PC-9 (cell line): ENCODE measurements at regions not wholly inside any gene's neighbourhood (a gene's known extent, or its start where the extent isn't known, plus 50 kb on each side); places are given as distances from the start of the nearest gene placed in this dataset.
A peak's percentile ranks its signal among the peaks of the same experiment; 100 is the strongest.

Experiments used
- BruUV-seq: library from RNA; stranded (reverse); fragments of 400-500 nt; replicated peaks from 2 replicates; lab custom pipeline; 2021; lab: Mats Ljungman, UMichigan
- CTCF ChIA-PET: fragments of 300-600 bp; sonication (Branson Sonifier 250); formaldehyde crosslinking; loops from one replicate; lab custom pipeline; 2022; ENCODE audit warnings: antibody characterized with exemption; lab: Charles Lee
- POLR2A ChIA-PET: fragments of 300-600 bp; sonication (Branson Sonifier 250); formaldehyde crosslinking; loops from one replicate; lab custom pipeline; 2022; ENCODE audit warnings: antibody characterized with exemption; ENCODE audit not compliant: unreplicated experiment; lab: Charles Lee
- DNase-seq, 2 experiments: peaks; one replicate each; pipeline versions ENCODE4 v3.0.0 to v3.0.0-alpha.2; 2015 to 2022; ENCODE audit warnings: mixed read lengths in 1 of 2
- H2AFZ ChIP-seq: fragments of 200-600 bp; sonication (generic); 2 replicates; pipeline ENCODE4 v1.8.1; 2017; ENCODE audit warnings: antibody characterized with exemption
- H3F3A ChIP-seq: fragments of 200-600 bp; sonication (generic); 2 replicates; pipeline ENCODE4 v1.8.1; 2017; ENCODE audit warnings: antibody characterized with exemption, mild to moderate bottlenecking, low read depth; ENCODE audit not compliant: insufficient read depth
- H3K27ac ChIP-seq: fragments of 200-600 bp; sonication (generic); 2 replicates; pipeline ENCODE4 v1.6.1; 2016; ENCODE audit warnings: mixed run types
- H3K27me3 ChIP-seq: fragments of 200-600 bp; sonication (generic); 2 replicates; pipeline ENCODE4 v1.6.1; 2016; ENCODE audit warnings: low read depth, mixed run types; ENCODE audit not compliant: insufficient read depth
- H3K36me3 ChIP-seq: fragments of 200-600 bp; sonication (generic); 2 replicates; pipeline ENCODE4 v1.6.1; 2016; ENCODE audit warnings: low read depth, mixed run types
- H3K4me1 ChIP-seq: fragments of 200-600 bp; sonication (generic); replicated peaks from 2 replicates; pipeline ENCODE4 v1.6.1; 2016; ENCODE audit warnings: mixed run types; ENCODE audit not compliant: insufficient read depth
- H3K4me2 ChIP-seq: fragments of 200-600 bp; sonication (generic); 2 replicates; pipeline ENCODE4 v1.6.1; 2017; ENCODE audit warnings: mixed run types
- H3K4me3 ChIP-seq: fragments of 200-600 bp; sonication (generic); 2 replicates; pipeline ENCODE4 v1.6.1; 2016; ENCODE audit warnings: mixed run types
- H3K79me2 ChIP-seq: fragments of 200-600 bp; sonication (generic); 2 replicates; pipeline ENCODE4 v1.6.1; 2017; ENCODE audit warnings: low read depth, mixed run types
- H3K9me2 ChIP-seq: fragments of 200-600 bp; sonication (generic); 2 replicates; pipeline ENCODE4 v1.8.1; 2017; ENCODE audit warnings: mild to moderate bottlenecking; ENCODE audit not compliant: insufficient read depth
- H3K9me3 ChIP-seq: fragments of 200-600 bp; sonication (generic); 2 replicates; pipeline ENCODE4 v1.8.1; 2016; ENCODE audit warnings: low read depth; ENCODE audit not compliant: insufficient read depth
- H4K20me1 ChIP-seq: fragments of 200-600 bp; sonication (generic); 2 replicates; pipeline ENCODE4 v1.8.1; 2017; ENCODE audit not compliant: insufficient read depth
- EZH2 ChIP-seq: fragments of 200-600 bp; sonication (generic); IDR thresholded peaks from 2 replicates; pipeline ENCODE4 v1.8.0; 2017; ENCODE audit warnings: antibody characterized with exemption, low read depth
- intact Hi-C: fragments of 100-400 bp; cut with micrococcal nuclease; formaldehyde crosslinking; loops from one replicate; pipeline ENCODE4 v1.10.0; 2022; ENCODE audit not compliant: unreplicated experiment
- TF ChIP-seq, protein P1 (sequence below): fragments of 200-600 bp; sonication (generic); conservative IDR thresholded peaks from 2 replicates; pipeline ENCODE4 v1.6.1; 2017; ENCODE audit warnings: mixed run types, antibody characterized with exemption, mild to moderate bottlenecking, moderate library complexity

DNA sequence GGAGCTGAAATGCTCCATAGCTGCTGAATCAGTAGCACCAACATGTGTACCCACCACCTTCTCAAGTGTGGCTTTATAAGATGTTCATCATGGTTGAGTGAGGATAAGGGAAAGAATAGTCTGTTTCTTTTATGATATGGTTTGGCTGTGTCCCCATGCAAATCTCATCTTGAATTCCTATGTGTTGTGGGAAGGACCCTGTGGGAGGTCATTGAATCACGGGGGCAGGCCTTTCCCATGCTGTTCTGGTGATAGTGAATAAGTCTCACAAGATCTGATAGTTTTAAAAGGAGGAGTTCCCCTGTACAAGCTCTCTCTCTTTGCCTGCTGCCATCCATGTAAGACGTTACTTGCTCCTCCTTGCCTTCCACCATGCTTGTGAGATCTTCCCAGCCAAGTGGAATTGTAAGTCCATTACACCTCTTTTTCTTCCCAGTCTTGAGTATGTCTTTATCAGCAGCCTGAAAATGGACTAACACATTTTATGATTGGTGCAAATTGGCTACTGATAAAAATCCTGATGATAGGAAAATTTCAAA is 799.9 kb downstream of the TNS3 start:
- POLR2A ChIA-PET = no interaction called here
- peaks cover 30% of the 10 kb centered on the region for H3K9me3 ChIP-seq
- TF ChIP-seq EZH2 = no peak
- TF ChIP-seq, protein P1, sequence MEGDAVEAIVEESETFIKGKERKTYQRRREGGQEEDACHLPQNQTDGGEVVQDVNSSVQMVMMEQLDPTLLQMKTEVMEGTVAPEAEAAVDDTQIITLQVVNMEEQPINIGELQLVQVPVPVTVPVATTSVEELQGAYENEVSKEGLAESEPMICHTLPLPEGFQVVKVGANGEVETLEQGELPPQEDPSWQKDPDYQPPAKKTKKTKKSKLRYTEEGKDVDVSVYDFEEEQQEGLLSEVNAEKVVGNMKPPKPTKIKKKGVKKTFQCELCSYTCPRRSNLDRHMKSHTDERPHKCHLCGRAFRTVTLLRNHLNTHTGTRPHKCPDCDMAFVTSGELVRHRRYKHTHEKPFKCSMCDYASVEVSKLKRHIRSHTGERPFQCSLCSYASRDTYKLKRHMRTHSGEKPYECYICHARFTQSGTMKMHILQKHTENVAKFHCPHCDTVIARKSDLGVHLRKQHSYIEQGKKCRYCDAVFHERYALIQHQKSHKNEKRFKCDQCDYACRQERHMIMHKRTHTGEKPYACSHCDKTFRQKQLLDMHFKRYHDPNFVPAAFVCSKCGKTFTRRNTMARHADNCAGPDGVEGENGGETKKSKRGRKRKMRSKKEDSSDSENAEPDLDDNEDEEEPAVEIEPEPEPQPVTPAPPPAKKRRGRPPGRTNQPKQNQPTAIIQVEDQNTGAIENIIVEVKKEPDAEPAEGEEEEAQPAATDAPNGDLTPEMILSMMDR = no peak

DNA sequence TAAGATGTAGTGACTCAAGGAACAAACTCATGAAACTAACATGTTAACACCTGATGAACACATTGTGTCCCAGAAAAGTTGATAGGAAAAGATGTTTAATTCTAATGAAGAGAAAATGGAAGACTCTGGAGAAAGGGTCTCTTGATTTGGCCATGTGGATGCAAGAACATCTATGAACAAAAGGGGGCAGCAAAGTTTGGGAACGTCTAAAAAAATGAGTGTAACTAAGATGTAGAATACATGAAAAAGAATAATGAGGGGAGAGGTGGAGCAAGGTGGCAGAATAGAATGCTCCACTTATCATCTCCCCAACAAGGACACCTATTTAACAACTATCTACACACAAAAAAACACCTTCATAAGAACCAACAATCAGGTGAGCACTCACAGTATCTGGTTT is 805.1 kb downstream of the TNS3 start:
- no TSS peak for BruUV-seq
- no peak for DNase-seq

More for the DNA sequence above, 799.9 kb downstream of the TNS3 start:
- peaks cover 30% of the 10 kb centered on the region for H3K4me1 ChIP-seq
- peaks cover 16% of the 10 kb centered on the region for H3F3A ChIP-seq
- H3K27me3 ChIP-seq = no peaks in the 10 kb centered on the region
- CTCF ChIA-PET = no interaction called here
- H3K4me2 ChIP-seq = no peak overlapping the region
- no peak overlapping the region for H3K4me3 ChIP-seq
- H3K9me2 ChIP-seq = no peaks in the 10 kb centered on the region
- intact Hi-C loops = loop anchor here (10.0 kb wide), 1 partner anchor 303 kb away; no protein-coding TSS in a partner anchor
- DNase-seq = no peak
- no peaks in the 10 kb centered on the region for H3K36me3 ChIP-seq
- no peak overlapping the region for H3K27ac ChIP-seq
- H4K20me1 ChIP-seq = no peaks in the 10 kb centered on the region
- H2AFZ ChIP-seq = no peak overlapping the region
- no peaks in the 10 kb centered on the region for H3K79me2 ChIP-seq
- BruUV-seq = no TSS peak

DNA sequence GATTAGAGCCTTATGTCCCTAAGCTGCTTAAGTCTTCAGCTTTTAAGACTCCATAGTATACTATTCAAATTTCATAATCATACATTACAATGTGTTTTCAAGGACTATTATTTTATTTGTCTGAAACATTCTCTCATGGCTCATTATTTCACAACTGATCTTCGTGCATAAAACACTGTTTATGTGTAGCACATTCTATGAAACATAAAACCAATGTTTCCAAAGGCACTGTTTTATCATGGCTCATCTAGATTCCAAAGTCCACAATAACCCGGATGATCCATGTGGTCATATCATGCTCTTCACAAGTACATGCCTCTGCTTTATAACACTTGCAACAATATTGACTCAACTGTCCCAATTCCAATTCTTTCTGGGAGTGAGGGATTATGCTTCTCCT is 806.1 kb downstream of the TNS3 start:
- no peak overlapping the region for H3K4me2 ChIP-seq
- BruUV-seq = no TSS peak
- H3F3A ChIP-seq = no peaks in the 10 kb centered on the region
- H3K9me2 ChIP-seq = no peaks in the 10 kb centered on the region
- H3K9me3 ChIP-seq = peaks cover 13% of the 10 kb centered on the region; the same call in 1 of the 2 replicates
- no peaks in the 10 kb centered on the region for H3K4me1 ChIP-seq
- intact Hi-C loops = no loop called here
- DNase-seq = no peak
- no peak for TF ChIP-seq EZH2
- TF ChIP-seq, protein P1 = no peak
- no peak overlapping the region for H2AFZ ChIP-seq
- no peaks in the 10 kb centered on the region for H4K20me1 ChIP-seq
- H3K27me3 ChIP-seq = no peaks in the 10 kb centered on the region
- ChIA-PET CTCF (no interaction called here), POLR2A (no interaction called here)
- no peaks in the 10 kb centered on the region for H3K36me3 ChIP-seq
- no peak overlapping the region for H3K27ac ChIP-seq
- no peak overlapping the region for H3K4me3 ChIP-seq
- H3K79me2 ChIP-seq = no peaks in the 10 kb centered on the region

More for the DNA sequence above, 805.1 kb downstream of the TNS3 start:
- peaks cover 12% of the 10 kb centered on the region; the same call in 1 of the 2 replicates for H3K9me3 ChIP-seq
- H3K4me3 ChIP-seq = no peak overlapping the region
- POLR2A ChIA-PET = no interaction called here
- no peaks in the 10 kb centered on the region for H3K79me2 ChIP-seq
- no peaks in the 10 kb centered on the region for H3K36me3 ChIP-seq
- intact Hi-C loops = no loop called here
- no peak overlapping the region for H3K27ac ChIP-seq
- H4K20me1 ChIP-seq = no peaks in the 10 kb centered on the region
- no peak overlapping the region for H3K4me2 ChIP-seq
- no peak for TF ChIP-seq EZH2
- TF ChIP-seq, protein P1 = peak; percentile 58
- H2AFZ ChIP-seq = no peak overlapping the region
- H3F3A ChIP-seq = no peaks in the 10 kb centered on the region
- H3K4me1 ChIP-seq = no peaks in the 10 kb centered on the region
- H3K9me2 ChIP-seq = no peaks in the 10 kb centered on the region
- no peaks in the 10 kb centered on the region for H3K27me3 ChIP-seq
- CTCF ChIA-PET = no interaction called here
